Transverse colon (tissue), 4 donors: ENCODE measurements at regions not wholly inside any gene's neighbourhood (a gene's known extent, or its start where the extent isn't known, plus 50 kb on each side); places are given as distances from the start of the nearest gene placed in this dataset.

Experiments used
- DNase-seq: peaks from one replicate; pipeline ENCODE4 v3.0.0-alpha.2; 2019
- H3K27ac ChIP-seq, 4 donors: fragments of 200-600 bp; sonication (generic); 2 replicates each; pipeline ENCODE4 v1.5.1; 2016 to 2018; ENCODE audit warnings: inconsistent platforms in 4 of 4
- H3K27me3 ChIP-seq: fragments of 200-600 bp; sonication (generic); 2 replicates; pipeline ENCODE4 v1.5.1; 2017; ENCODE audit warnings: inconsistent platforms
- H3K36me3 ChIP-seq, 4 donors: fragments of 200-600 bp; sonication (generic); 2 replicates each; pipeline ENCODE4 v1.5.1; 2017 to 2019; ENCODE audit warnings: inconsistent platforms in 4 of 4
- H3K4me1 ChIP-seq, 4 donors: fragments of 200-600 bp; sonication (generic); 2 replicates each; pipeline ENCODE4 v1.5.1; 2017 to 2020; ENCODE audit warnings: inconsistent platforms in 4 of 4
- H3K4me3 ChIP-seq, 4 donors: fragments of 200-600 bp; sonication (generic); 1 replicate in 1 of 4; 2 replicates in 3 of 4; pipeline versions ENCODE4 v1.5.1 to v1.6.1; 2017 to 2019; ENCODE audit warnings: inconsistent platforms in 4 of 4
- H3K9me3 ChIP-seq, 2 donors: fragments of 200-600 bp; sonication (generic); 2 replicates each; pipeline ENCODE4 v1.5.1; 2017 to 2019; ENCODE audit warnings: inconsistent platforms in 2 of 2
- CTCF ChIP-seq, 5 experiments: fragments of 200-600 bp in 3 of 5; fragments of 450-650 bp in 2 of 5; sonication (generic) in 3 of 5; IDR thresholded peaks; 1 replicate in 2 of 5; 2 replicates in 3 of 5; pipeline ENCODE4 v1.5.1; 2016 to 2017; ENCODE audit warnings: antibody characterized with exemption in 5 of 5, inconsistent platforms in 3 of 5, mild to moderate bottlenecking in 2 of 5, moderate library complexity in 1 of 5
- EP300 ChIP-seq: sonication (generic); formaldehyde crosslinking; IDR thresholded peaks from one replicate; pipeline ENCODE4 v1.6.1; 2017; ENCODE audit warnings: antibody characterized with exemption, low read depth
- POLR2A ChIP-seq: fragments of 450-650 bp; IDR thresholded peaks from one replicate; pipeline ENCODE4 v1.6.1; 2016; ENCODE audit warnings: antibody characterized with exemption, mild to moderate bottlenecking, moderate library complexity
- POLR2AphosphoS5 ChIP-seq, 3 donors: sonication (generic); formaldehyde crosslinking; IDR thresholded peaks; one replicate each; pipeline ENCODE4 v1.6.1; 2016; ENCODE audit warnings: antibody characterized with exemption in 3 of 3
- WGBS, 2 donors: methylation state at CpG; one replicate each; pipeline ENCODE4 v1.1.5; 2018; ENCODE audit warnings: low coverage in 1 of 2; 5-methylcytosine and 5-hydroxymethylcytosine counted together
- in situ Hi-C, 4 donors: fragments of 200-750 bp; cut with MboI; loops; one replicate each; pipeline versions ENCODE4 v1.15.0 to v1.15.1; 2017; ENCODE audit warnings: low sequenced_read_pairs in 3 of 4, low pct_ligation_motif_present in 1 of 4, low pct_unique_long_range_greater_than_20kb in 1 of 4
- intact Hi-C: fragments of 100-400 bp; cut with DNase I; formaldehyde crosslinking; loops from one replicate; pipeline ENCODE4 v1.15.1; 2023; ENCODE audit warnings: low total_unique reads

- Histone ChIP-seq H3K4me1 (no peaks in the 10 kb centered on the region), H3K9me3 (peaks cover 6% of the 10 kb centered on the region in 2 donors), H3K36me3 (no peaks in the 10 kb centered on the region), H3K27me3 (no peaks in the 10 kb centered on the region), H3K4me3 (no peak overlapping the region), H3K27ac (no peak overlapping the region)
- no peak for DNase-seq
- in situ Hi-C loops (no loop called here), intact Hi-C loops (no loop called here)
- WGBS, 2 donors, result 82 to 84% methylated on average over 3 to 7 of the region's 7 CpGs
- TF ChIP-seq CTCF (IDR thresholded peaks at IDR 0.05) (no peak), EP300 (no peak), POLR2A (no peak), POLR2AphosphoS5 (IDR thresholded peaks at IDR 0.05) (no peak)
Measured at GRCh38 chr11:13160346-13160745, 117.2 kb upstream of the BMAL1 start.

- TF ChIP-seq EP300 (no peak), POLR2A (no peak), POLR2AphosphoS5 (IDR thresholded peaks at IDR 0.05) (no peak), CTCF (IDR thresholded peaks at IDR 0.05) (no peak)
Measured at GRCh38 chr11:13160806-13161205, 116.8 kb upstream of the BMAL1 start.

GRCh38 chr11:13163158-13163557 is 114.4 kb upstream of the BMAL1 start:
- H3K4me1 ChIP-seq, result no peaks in the 10 kb centered on the region
- in situ Hi-C loops, result no loop called here
- 46 to 65% methylated on average over 2 of the region's 2 CpGs for whole genome bisulfite sequencing, 2 donors

More at GRCh38 chr11:13160806-13161205, 116.8 kb upstream of the BMAL1 start:
- intact Hi-C loops (no loop called here), in situ Hi-C loops (no loop called here)
- peaks cover 2 to 6% of the 10 kb centered on the region in 2 donors for H3K9me3 ChIP-seq
- no peak for DNase-seq
- H3K36me3 ChIP-seq, result no peaks in the 10 kb centered on the region
- no peak overlapping the region for H3K4me3 ChIP-seq
- H3K27me3 ChIP-seq, result no peaks in the 10 kb centered on the region
- H3K27ac ChIP-seq, result no peak overlapping the region
- H3K4me1 ChIP-seq, result no peaks in the 10 kb centered on the region
- 57 to 67% methylated on average over 4 of the region's 4 CpGs for whole genome bisulfite sequencing, 2 donors

DNA sequence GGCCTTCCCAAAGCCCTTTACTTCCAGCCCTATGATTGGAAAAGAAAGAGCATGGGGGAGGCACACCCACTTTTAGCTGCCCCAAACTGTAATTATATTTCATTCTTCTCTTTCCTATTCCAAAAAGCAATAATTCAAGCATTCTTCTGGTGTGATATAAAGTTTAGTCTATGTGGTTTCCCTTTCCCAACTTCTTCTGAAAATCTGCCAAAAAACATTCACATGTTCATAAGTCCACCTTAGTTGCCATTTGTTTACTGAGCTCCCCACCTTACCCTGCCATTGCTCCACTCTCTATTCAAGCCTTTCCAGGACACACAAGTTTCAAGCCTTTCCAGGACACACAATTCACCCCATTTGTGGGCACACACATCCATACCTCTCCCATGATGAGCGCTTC is 111.6 kb upstream of the BMAL1 start:
- no peaks in the 10 kb centered on the region for H3K9me3 ChIP-seq
- no peak overlapping the region for H3K27ac ChIP-seq
- no peaks in the 10 kb centered on the region for H3K4me1 ChIP-seq
- no peaks in the 10 kb centered on the region for H3K27me3 ChIP-seq
- in situ Hi-C loops (no loop called here), intact Hi-C loops (no loop called here)
- H3K36me3 ChIP-seq, result no peaks in the 10 kb centered on the region
- no peak overlapping the region for H3K4me3 ChIP-seq
- 96% methylated on average over 1 of the region's 1 CpG; no CpG with 5 or more reads in 1 of the 2 donors for WGBS, 2 donors
- no peak for DNase-seq
- TF ChIP-seq POLR2AphosphoS5 (IDR thresholded peaks at IDR 0.05) (no peak), EP300 (no peak), CTCF (IDR thresholded peaks at IDR 0.05) (no peak), POLR2A (no peak)

More at GRCh38 chr11:13163158-13163557, 114.4 kb upstream of the BMAL1 start:
- TF ChIP-seq POLR2A, result no peak
- no peak for TF ChIP-seq POLR2AphosphoS5 (IDR thresholded peaks at IDR 0.05)
- no peak for TF ChIP-seq CTCF (IDR thresholded peaks at IDR 0.05)
- no peak for TF ChIP-seq EP300
- DNase-seq, result no peak
- Histone ChIP-seq H3K9me3 (no peaks in the 10 kb centered on the region), H3K36me3 (no peaks in the 10 kb centered on the region), H3K4me3 (no peak overlapping the region), H3K27me3 (no peaks in the 10 kb centered on the region), H3K27ac (no peak overlapping the region)
- intact Hi-C loops, result loop anchor here (2.0 kb wide), 1 partner anchor 34 kb away; no protein-coding TSS in a partner anchor
